WERI-Rb-1 (cell line): ENCODE measurements at regions not wholly inside any gene's neighbourhood (a gene's known extent, or its start where the extent isn't known, plus 50 kb on each side); places are given as distances from the start of the nearest gene placed in this dataset.

Source experiments
- DNase-seq: peaks from one replicate; pipeline ENCODE4 v3.0.0-alpha.2; 2020
- H3K27ac ChIP-seq: fragments of 250-450 bp; sonication (Bioruptor Pico); 2 replicates; pipeline ENCODE4 v1.5.1; 2020; ENCODE audit warnings: mild to moderate bottlenecking, moderate library complexity
- H3K27me3 ChIP-seq: fragments of 250-450 bp; sonication (Bioruptor Pico); 2 replicates; pipeline ENCODE4 v1.5.1; 2021; ENCODE audit warnings: mild to moderate bottlenecking, low read depth, moderate library complexity; ENCODE audit not compliant: insufficient read depth, severe bottlenecking
- H3K36me3 ChIP-seq: fragments of 250-450 bp; sonication (Bioruptor Pico); 2 replicates; pipeline ENCODE4 v1.5.1; 2020; ENCODE audit warnings: mild to moderate bottlenecking, moderate library complexity
- H3K4me3 ChIP-seq: 2 replicates; pipeline ENCODE4 v1.5.1; 2011; ENCODE audit warnings: low read depth, mild to moderate bottlenecking, control low read depth, low read length
- H3K9me3 ChIP-seq: fragments of 250-450 bp; sonication (Bioruptor Pico); 2 replicates; pipeline ENCODE4 v1.5.1; 2021; ENCODE audit warnings: mild to moderate bottlenecking, moderate library complexity; ENCODE audit not compliant: severe bottlenecking
- CTCF ChIP-seq: IDR thresholded peaks from 2 replicates; pipeline ENCODE4 v1.5.1; 2011; ENCODE audit warnings: low read depth, mild to moderate bottlenecking, control low read depth, inconsistent platforms, low read length

DNA sequence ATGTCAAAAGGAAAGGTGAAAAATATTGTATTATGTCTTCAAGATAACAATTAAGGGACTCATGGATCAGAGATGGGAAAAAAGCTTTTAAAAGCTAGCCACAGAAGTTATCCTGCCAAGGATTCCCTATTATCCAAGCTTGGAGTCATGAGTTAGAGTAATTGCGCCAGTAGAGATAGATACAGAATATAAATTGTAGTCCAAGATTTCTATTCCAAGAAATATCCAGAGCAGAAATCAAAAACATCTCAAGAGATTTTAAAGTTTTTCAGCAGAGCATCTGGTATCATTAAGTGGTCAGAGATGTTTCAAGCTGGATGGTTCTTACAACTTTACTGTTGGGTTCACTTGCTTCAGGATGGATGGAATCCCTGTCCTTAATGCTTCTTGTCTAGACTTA is 186.7 kb downstream of the PCDH18 start:
- Histone ChIP-seq H3K27ac (no peak overlapping the region), H3K4me3 (no peak overlapping the region), H3K36me3 (no peaks in the 10 kb centered on the region), H3K9me3 (no peaks in the 10 kb centered on the region), H3K27me3 (no peaks in the 10 kb centered on the region)
- no peak for DNase-seq
- no peak for TF ChIP-seq CTCF

DNA sequence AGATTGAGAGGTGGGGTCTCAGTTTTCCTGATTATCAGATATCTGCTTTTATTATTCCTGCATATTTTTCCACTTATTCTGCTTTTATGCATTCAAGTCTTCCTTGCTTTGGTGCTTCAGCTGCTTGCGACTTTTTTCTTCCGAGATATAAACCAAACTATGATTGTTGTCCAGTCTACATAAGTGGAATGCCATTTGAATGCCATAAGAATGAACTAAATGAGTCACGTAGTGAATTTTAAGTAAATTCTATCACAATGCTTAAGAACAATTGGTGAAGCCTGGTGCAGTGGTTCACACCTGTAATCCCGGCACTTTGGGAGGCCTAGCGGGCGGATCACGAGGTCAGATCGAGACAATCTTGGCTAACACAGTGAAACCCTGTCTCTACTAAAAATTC is 189.1 kb downstream of the PCDH18 start:
- no peak for DNase-seq
- H3K4me3 ChIP-seq: no peak overlapping the region
- no peak overlapping the region for H3K27ac ChIP-seq
- H3K36me3 ChIP-seq: no peaks in the 10 kb centered on the region
- no peaks in the 10 kb centered on the region for H3K9me3 ChIP-seq
- H3K27me3 ChIP-seq: no peaks in the 10 kb centered on the region
- no peak for TF ChIP-seq CTCF

GRCh38 chr4:137333031-137333430 is 199.3 kb downstream of the PCDH18 start:
- DNase-seq: no peak
- Histone ChIP-seq H3K4me3 (no peak overlapping the region), H3K27me3 (no peaks in the 10 kb centered on the region), H3K27ac (no peak overlapping the region), H3K36me3 (no peaks in the 10 kb centered on the region), H3K9me3 (no peaks in the 10 kb centered on the region)
- no peak for TF ChIP-seq CTCF

GRCh38 chr4:137312257-137312656 is 220.0 kb downstream of the PCDH18 start:
- Histone ChIP-seq H3K9me3 (no peaks in the 10 kb centered on the region), H3K36me3 (no peaks in the 10 kb centered on the region), H3K27ac (no peak overlapping the region), H3K27me3 (no peaks in the 10 kb centered on the region), H3K4me3 (no peak overlapping the region)
- no peak for DNase-seq
- no peak for TF ChIP-seq CTCF

DNA sequence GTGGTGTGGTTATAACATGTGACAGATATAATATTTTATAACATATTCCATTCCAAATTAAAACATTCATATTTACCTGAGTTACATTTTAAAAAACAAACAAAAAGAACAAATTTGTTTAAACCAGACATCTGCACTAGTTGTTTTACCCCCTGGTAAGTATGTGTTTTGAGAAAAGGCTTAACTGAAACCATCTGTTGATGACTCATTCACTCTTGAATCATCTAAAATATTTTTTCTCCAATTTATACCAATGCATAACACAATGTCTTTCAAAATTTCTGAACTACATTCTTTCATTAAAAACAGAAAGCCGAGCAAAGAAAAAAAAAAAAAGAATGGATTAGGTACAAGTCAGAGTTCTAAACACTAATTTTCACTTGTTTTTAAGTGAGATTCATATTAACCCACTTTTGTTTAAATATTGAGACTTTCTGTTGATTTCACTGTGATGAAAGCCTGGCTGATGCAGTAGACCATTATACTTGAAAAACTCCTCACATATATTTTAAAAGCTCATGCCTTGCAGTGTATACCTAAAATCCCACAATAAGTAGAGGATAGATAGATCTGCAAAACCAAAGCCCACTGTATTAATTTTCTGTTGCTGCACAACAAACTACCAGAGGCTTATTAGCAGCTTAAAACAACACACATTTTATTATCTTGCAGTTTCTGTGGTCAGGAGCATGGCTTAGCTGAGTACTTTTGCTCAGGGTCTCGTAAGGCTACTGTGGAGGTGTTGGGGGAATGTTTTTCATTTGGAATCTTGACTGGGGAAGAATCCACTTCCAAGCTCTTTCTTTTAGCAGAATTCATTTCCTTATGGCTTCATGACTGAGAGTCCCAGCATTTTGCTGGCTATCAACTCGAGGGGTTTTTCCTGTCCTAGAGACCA is 221.5 kb downstream of the PCDH18 start:
- H3K9me3 ChIP-seq: no peaks in the 10 kb centered on the region
- TF ChIP-seq CTCF: no peak
- no peak overlapping the region for H3K4me3 ChIP-seq
- H3K27ac ChIP-seq: no peak overlapping the region
- H3K36me3 ChIP-seq: no peaks in the 10 kb centered on the region
- DNase-seq: no peak
- H3K27me3 ChIP-seq: no peaks in the 10 kb centered on the region

- H3K27ac ChIP-seq: no peak overlapping the region
- H3K4me3 ChIP-seq: no peak overlapping the region
- no peak for TF ChIP-seq CTCF
- no peaks in the 10 kb centered on the region for H3K9me3 ChIP-seq
- DNase-seq: no peak
- no peaks in the 10 kb centered on the region for H3K36me3 ChIP-seq
- H3K27me3 ChIP-seq: no peaks in the 10 kb centered on the region
Observed at GRCh38 chr4:137310166-137310565, 222.1 kb downstream of the PCDH18 start.
